Fibroblast of lung (primary cell): ENCODE measurements at regions not wholly inside any gene's neighbourhood (a gene's known extent, or its start where the extent isn't known, plus 50 kb on each side); places are given as distances from the start of the nearest gene placed in this dataset.

Experiments used
- DNase-seq, 2 donors: peaks; one replicate each; pipeline versions ENCODE4 v3.0.0 to v3.0.0-alpha.2; 2010; ENCODE audit warnings: low read depth in 2 of 2
- H2AFZ ChIP-seq: 2 replicates; pipeline ENCODE4 v1.5.1; 2012; ENCODE audit warnings: low read length, control low read depth, inconsistent platforms
- H3K27ac ChIP-seq: 2 replicates; pipeline ENCODE4 v1.5.1; 2011; ENCODE audit warnings: low read length, control low read depth; ENCODE audit not compliant: insufficient read depth
- H3K27me3 ChIP-seq: 2 replicates; pipeline ENCODE4 v1.5.1; 2011; ENCODE audit warnings: mild to moderate bottlenecking, low read length; ENCODE audit not compliant: control insufficient read depth, insufficient read depth
- H3K36me3 ChIP-seq: 2 replicates; pipeline ENCODE4 v1.5.1; 2011; ENCODE audit warnings: low read length; ENCODE audit not compliant: control insufficient read depth, insufficient read depth
- H3K4me1 ChIP-seq: 2 replicates; pipeline ENCODE4 v1.5.1; 2011; ENCODE audit warnings: low read length; ENCODE audit not compliant: control insufficient read depth, insufficient read depth; ENCODE audit errors: extremely low read depth
- H3K4me2 ChIP-seq: 2 replicates; pipeline ENCODE4 v1.5.1; 2011; ENCODE audit warnings: low read length, control low read depth; ENCODE audit not compliant: insufficient read depth; ENCODE audit errors: extremely low read depth
- H3K4me3 ChIP-seq, 4 experiments: fragments of 200-600 bp in 1 of 4; sonication (generic) in 1 of 4; replicated peaks in 1 of 4; 2 replicates each; pipeline ENCODE4 v1.5.1; 2011 to 2016; ENCODE audit warnings: low read length in 4 of 4, low read depth in 3 of 4, mild to moderate bottlenecking in 3 of 4, control low read depth in 2 of 4, inconsistent platforms in 1 of 4, mixed read lengths in 1 of 4; ENCODE audit not compliant: insufficient read depth in 1 of 4; ENCODE audit errors: control extremely low read depth in 1 of 4
- H3K79me2 ChIP-seq: 2 replicates; pipeline ENCODE4 v1.5.1; 2012; ENCODE audit warnings: mild to moderate bottlenecking, low read length, inconsistent platforms; ENCODE audit not compliant: control insufficient read depth, insufficient read depth
- H3K9ac ChIP-seq: 2 replicates; pipeline ENCODE4 v1.5.1; 2011; ENCODE audit warnings: mild to moderate bottlenecking, low read length, control low read depth; ENCODE audit not compliant: insufficient read depth
- H3K9me3 ChIP-seq: 2 replicates; pipeline ENCODE4 v1.5.1; 2012; ENCODE audit warnings: low read depth, low read length; ENCODE audit not compliant: control insufficient read depth, insufficient read depth
- H4K20me1 ChIP-seq: 2 replicates; pipeline ENCODE4 v1.5.1; 2011; ENCODE audit warnings: low read length; ENCODE audit not compliant: control insufficient read depth, insufficient read depth; ENCODE audit errors: extremely low read depth
- CTCF ChIP-seq, 2 donors: IDR thresholded peaks in 1 of 2; conservative IDR thresholded peaks in 1 of 2; 1 replicate in 1 of 2; 2 replicates in 1 of 2; pipeline ENCODE4 v1.5.1; 2011 to 2012; ENCODE audit warnings: low read length in 2 of 2, control low read depth in 1 of 2, inconsistent platforms in 1 of 2, low read depth in 1 of 2, mild to moderate bottlenecking in 1 of 2
- EZH2 ChIP-seq: IDR thresholded peaks from 2 replicates; pipeline ENCODE4 v1.5.1; 2012; ENCODE audit warnings: low read length, control low read depth, mild to moderate bottlenecking; ENCODE audit errors: missing control alignments

GRCh38 chrX:5528057-5528456 lies 700.6 kb downstream of the NLGN4X start:
- TF ChIP-seq CTCF (conservative IDR thresholded peaks at IDR 0.05 in 1 of 2, IDR thresholded peaks at IDR 0.05 in 1 of 2; ENCODE audit: low read depth in 1 of 2, low read length in 2 of 2) (no peak), EZH2 (no peak)

GRCh38 chrX:5526191-5526590 lies 702.5 kb downstream of the NLGN4X start:
- no peak overlapping the region for H3K27ac ChIP-seq
- H2AFZ ChIP-seq, result no peak overlapping the region
- no peak overlapping the region for H3K4me3 ChIP-seq
- H3K79me2 ChIP-seq, result no peaks in the 10 kb centered on the region
- no peaks in the 10 kb centered on the region for H4K20me1 ChIP-seq
- H3K9ac ChIP-seq, result no peak overlapping the region
- DNase-seq, result no peak
- H3K4me2 ChIP-seq, result no peak overlapping the region
- no peaks in the 10 kb centered on the region for H3K4me1 ChIP-seq
- H3K36me3 ChIP-seq, result no peaks in the 10 kb centered on the region
- no peaks in the 10 kb centered on the region for H3K27me3 ChIP-seq
- TF ChIP-seq CTCF (conservative IDR thresholded peaks at IDR 0.05 in 1 of 2, IDR thresholded peaks at IDR 0.05 in 1 of 2; ENCODE audit: low read depth in 1 of 2, low read length in 2 of 2), result no peak
- TF ChIP-seq EZH2, result no peak
- H3K9me3 ChIP-seq, result no peaks in the 10 kb centered on the region

More at GRCh38 chrX:5528057-5528456, 700.6 kb downstream of the NLGN4X start:
- Histone ChIP-seq H3K4me3 (no peak overlapping the region), H3K36me3 (no peaks in the 10 kb centered on the region), H3K4me2 (no peak overlapping the region), H3K9ac (no peak overlapping the region), H3K9me3 (no peaks in the 10 kb centered on the region), H3K27ac (no peak overlapping the region), H3K79me2 (no peaks in the 10 kb centered on the region), H3K27me3 (no peaks in the 10 kb centered on the region), H4K20me1 (no peaks in the 10 kb centered on the region), H3K4me1 (no peaks in the 10 kb centered on the region), H2AFZ (no peak overlapping the region)
- DNase-seq, result no peak

- DNase-seq, result peak in 1 of 2 donors; percentile 5
- no peaks in the 10 kb centered on the region for H3K79me2 ChIP-seq
- no peaks in the 10 kb centered on the region for H3K9me3 ChIP-seq
- H3K9ac ChIP-seq, result no peak overlapping the region
- TF ChIP-seq EZH2, result no peak
- no peak for TF ChIP-seq CTCF (conservative IDR thresholded peaks at IDR 0.05 in 1 of 2, IDR thresholded peaks at IDR 0.05 in 1 of 2; ENCODE audit: low read depth in 1 of 2, low read length in 2 of 2)
- H3K36me3 ChIP-seq, result no peaks in the 10 kb centered on the region
- no peak overlapping the region for H3K27ac ChIP-seq
- no peaks in the 10 kb centered on the region for H3K4me1 ChIP-seq
- no peak overlapping the region for H3K4me3 ChIP-seq
- H2AFZ ChIP-seq, result no peak overlapping the region
- no peak overlapping the region for H3K4me2 ChIP-seq
- H3K27me3 ChIP-seq, result no peaks in the 10 kb centered on the region
- H4K20me1 ChIP-seq, result no peaks in the 10 kb centered on the region
These were observed 737.7 kb downstream of the NLGN4X start for GRCh38 chrX:5490786-5491563.
